ENCODE measurements at regions not wholly inside any gene's neighbourhood (a gene's known extent, or its start where the extent isn't known, plus 50 kb on each side); places are given as distances from the start of the nearest gene placed in this dataset.

GRCh38 chr16:59351305-59351903 is 617.3 kb upstream of the GOT2 start:
- no peak for DNase-seq (ENCODE audit: extremely low spot score)
- TF ChIP-seq EP300 (IDR thresholded peaks at IDR 0.05) (no peak), POLR2A (IDR thresholded peaks at IDR 0.05; ENCODE audit: low read depth) (no peak), POLR2AphosphoS5 (IDR thresholded peaks at IDR 0.05) (no peak)
- TF ChIP-seq, protein P1, sequence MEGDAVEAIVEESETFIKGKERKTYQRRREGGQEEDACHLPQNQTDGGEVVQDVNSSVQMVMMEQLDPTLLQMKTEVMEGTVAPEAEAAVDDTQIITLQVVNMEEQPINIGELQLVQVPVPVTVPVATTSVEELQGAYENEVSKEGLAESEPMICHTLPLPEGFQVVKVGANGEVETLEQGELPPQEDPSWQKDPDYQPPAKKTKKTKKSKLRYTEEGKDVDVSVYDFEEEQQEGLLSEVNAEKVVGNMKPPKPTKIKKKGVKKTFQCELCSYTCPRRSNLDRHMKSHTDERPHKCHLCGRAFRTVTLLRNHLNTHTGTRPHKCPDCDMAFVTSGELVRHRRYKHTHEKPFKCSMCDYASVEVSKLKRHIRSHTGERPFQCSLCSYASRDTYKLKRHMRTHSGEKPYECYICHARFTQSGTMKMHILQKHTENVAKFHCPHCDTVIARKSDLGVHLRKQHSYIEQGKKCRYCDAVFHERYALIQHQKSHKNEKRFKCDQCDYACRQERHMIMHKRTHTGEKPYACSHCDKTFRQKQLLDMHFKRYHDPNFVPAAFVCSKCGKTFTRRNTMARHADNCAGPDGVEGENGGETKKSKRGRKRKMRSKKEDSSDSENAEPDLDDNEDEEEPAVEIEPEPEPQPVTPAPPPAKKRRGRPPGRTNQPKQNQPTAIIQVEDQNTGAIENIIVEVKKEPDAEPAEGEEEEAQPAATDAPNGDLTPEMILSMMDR (IDR thresholded peaks at IDR 0.05) = no peak
- H3K4me3 ChIP-seq = no peak overlapping the region
- no peaks in the 10 kb centered on the region for H3K27me3 ChIP-seq
- no peaks in the 10 kb centered on the region for H3K36me3 ChIP-seq
- H3K27ac ChIP-seq (replicated peaks in 1 of 4) = no peak overlapping the region
- no peaks in the 10 kb centered on the region for H3K4me1 ChIP-seq
- intact Hi-C loops (cut with DNase I) = no loop called here
- no peaks in the 10 kb centered on the region for H3K9me3 ChIP-seq
- WGBS = 84% methylated on average over 6 of the region's 6 CpGs

GRCh38 chr16:59350670-59351069 is 616.6 kb upstream of the GOT2 start:
- TF ChIP-seq EP300 (IDR thresholded peaks at IDR 0.05) = no peak
- Histone ChIP-seq H3K27ac (replicated peaks in 1 of 4) (no peak overlapping the region), H3K36me3 (no peaks in the 10 kb centered on the region), H3K4me3 (no peak overlapping the region), H3K27me3 (no peaks in the 10 kb centered on the region), H3K4me1 (no peaks in the 10 kb centered on the region), H3K9me3 (no peaks in the 10 kb centered on the region)
- WGBS = 90% methylated on average over 2 of the region's 2 CpGs
- intact Hi-C loops (cut with DNase I) = no loop called here
- DNase-seq (ENCODE audit: extremely low spot score) = no peak

DNA sequence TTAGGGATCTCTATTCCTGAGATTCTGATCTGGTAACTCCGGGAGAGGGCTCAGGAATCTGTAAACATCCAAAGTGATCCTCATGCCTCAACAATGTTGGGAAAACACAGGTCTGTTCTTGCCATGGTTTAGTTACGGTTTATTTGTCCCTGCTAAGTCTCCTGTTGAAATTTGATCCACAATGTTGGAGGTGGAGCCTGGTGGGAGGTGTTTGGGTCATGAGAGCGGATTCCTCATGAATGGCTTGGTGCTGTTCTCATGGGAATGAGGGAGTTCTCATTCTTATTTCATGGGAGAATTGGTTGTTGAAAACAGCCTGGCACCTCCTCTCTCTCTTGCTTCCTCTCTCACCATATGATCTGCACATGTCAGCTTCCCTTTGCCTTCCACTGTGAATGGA is 608.6 kb upstream of the GOT2 start:
- Histone ChIP-seq H3K27me3 (peaks cover 0 to 4% (median 0%) of the 10 kb centered on the region in 4 donors), H3K27ac (replicated peaks in 1 of 4) (no peak overlapping the region), H3K9me3 (no peaks in the 10 kb centered on the region), H3K36me3 (no peaks in the 10 kb centered on the region), H3K4me1 (peaks cover 0 to 4% (median 0%) of the 10 kb centered on the region in 4 donors), H3K4me3 (no peak overlapping the region)
- intact Hi-C loops (cut with DNase I) = no loop called here
- 74% methylated on average over 3 of the region's 3 CpGs for WGBS
- TF ChIP-seq EP300 (IDR thresholded peaks at IDR 0.05) (no peak), POLR2AphosphoS5 (IDR thresholded peaks at IDR 0.05) (no peak), POLR2A (IDR thresholded peaks at IDR 0.05; ENCODE audit: low read depth) (no peak)
- TF ChIP-seq, protein P1 (IDR thresholded peaks at IDR 0.05) = no peak
- DNase-seq (ENCODE audit: extremely low spot score) = no peak

GRCh38 chr16:59341368-59341767 is 607.3 kb upstream of the GOT2 start:
- no peak overlapping the region for H3K4me3 ChIP-seq
- H3K27ac ChIP-seq (replicated peaks in 1 of 4) = no peak overlapping the region
- WGBS = 24% methylated on average over 2 of the region's 2 CpGs
- H3K9me3 ChIP-seq = no peaks in the 10 kb centered on the region
- H3K27me3 ChIP-seq = peaks cover 0 to 4% (median 0%) of the 10 kb centered on the region in 4 donors
- no peak for DNase-seq (ENCODE audit: extremely low spot score)
- no peaks in the 10 kb centered on the region for H3K36me3 ChIP-seq
- intact Hi-C loops (cut with DNase I) = no loop called here
- no peak for TF ChIP-seq POLR2AphosphoS5 (IDR thresholded peaks at IDR 0.05)
- TF ChIP-seq, protein P1 (IDR thresholded peaks at IDR 0.05) = peak in 1 of 3 experiments; percentile 6
- peaks cover 0 to 4% (median 0%) of the 10 kb centered on the region in 4 donors for H3K4me1 ChIP-seq

DNA sequence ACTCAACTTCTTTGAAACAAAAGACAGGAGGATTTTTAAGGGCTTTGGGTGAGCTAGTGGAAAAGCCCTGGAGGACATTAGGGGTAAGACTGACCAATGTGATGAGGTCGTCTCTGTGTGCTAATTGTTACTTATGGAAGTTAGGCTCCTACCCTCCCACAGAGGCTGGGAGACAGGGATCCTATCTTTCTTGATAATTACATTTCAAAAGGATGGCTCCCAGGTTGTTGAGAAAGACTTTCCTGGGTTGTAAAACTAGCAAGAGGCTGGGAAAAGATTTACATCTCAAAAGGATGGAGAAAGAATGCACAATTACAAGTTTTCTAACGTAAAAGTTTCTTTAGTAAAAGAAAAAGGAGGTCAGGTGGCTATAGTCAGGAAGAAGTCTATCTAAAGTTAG is 605.8 kb upstream of the GOT2 start:
- peaks cover 0 to 4% (median 0%) of the 10 kb centered on the region in 4 donors for H3K27me3 ChIP-seq
- H3K9me3 ChIP-seq = no peaks in the 10 kb centered on the region
- H3K4me3 ChIP-seq = no peak overlapping the region
- H3K4me1 ChIP-seq = peaks cover 0 to 4% (median 0%) of the 10 kb centered on the region in 4 donors
- TF ChIP-seq POLR2AphosphoS5 (IDR thresholded peaks at IDR 0.05) = no peak
- TF ChIP-seq, protein P1 (IDR thresholded peaks at IDR 0.05) = no peak
- TF ChIP-seq EP300 (IDR thresholded peaks at IDR 0.05) = no peak
- no peak for TF ChIP-seq POLR2A (IDR thresholded peaks at IDR 0.05; ENCODE audit: low read depth)
- no peaks in the 10 kb centered on the region for H3K36me3 ChIP-seq
- H3K27ac ChIP-seq (replicated peaks in 1 of 4) = no peak overlapping the region
- intact Hi-C loops (cut with DNase I) = no loop called here
- no peak for DNase-seq (ENCODE audit: extremely low spot score)
- 48% methylated on average over 2 of the region's 2 CpGs for WGBS
